DMS114 treated with DMSO at 0.1 percent for 48 hours (cell line): ENCODE measurements at regions not wholly inside any gene's neighbourhood (a gene's known extent, or its start where the extent isn't known, plus 50 kb on each side); places are given as distances from the start of the nearest gene placed in this dataset.

Source experiments
- DNase-seq: peaks from one replicate; lab custom pipeline; 2025; ENCODE audit not compliant: unreplicated experiment; lab: John Stamatoyannopoulos, UW

DNA sequence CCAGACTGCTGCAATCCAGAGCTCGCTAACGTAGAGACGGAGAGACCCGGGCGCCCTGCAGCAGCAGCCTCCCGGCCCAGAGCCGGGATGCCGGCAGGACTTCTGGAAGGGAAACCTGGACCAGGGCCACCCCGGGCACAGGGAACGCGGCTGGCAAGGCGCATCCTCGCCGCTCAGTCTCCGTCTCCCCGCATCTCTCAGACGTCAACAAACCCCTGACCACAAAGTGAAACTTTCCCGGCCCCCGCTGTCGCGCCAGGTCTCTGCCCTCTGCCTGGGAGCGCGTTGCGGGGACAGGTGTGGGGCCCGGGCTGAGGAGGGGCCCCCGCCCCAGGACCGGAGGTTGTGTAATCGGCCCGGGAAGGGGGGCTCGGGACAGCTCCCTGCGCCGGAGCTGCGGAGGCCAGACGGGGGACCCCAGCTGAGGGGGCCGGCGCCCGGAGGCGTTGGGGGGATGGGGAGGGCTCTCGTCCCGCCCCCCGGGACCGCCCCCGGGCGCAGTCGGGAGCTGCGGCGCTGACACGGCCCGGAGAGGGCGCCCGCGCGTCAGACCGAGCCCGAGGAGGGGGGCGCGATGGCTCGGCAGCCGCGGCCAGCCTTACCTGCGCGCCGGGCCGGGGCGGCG, 116.6 kb upstream of the HIVEP3 start:
- peak; percentile 33 for DNase-seq

GRCh38 chr1:42034426-42034825, 115.7 kb upstream of the HIVEP3 start:
- no peak for DNase-seq

- no peak for DNase-seq
Observed at GRCh38 chr1:42033629-42034028, 114.9 kb upstream of the HIVEP3 start.

- no peak for DNase-seq
Observed at GRCh38 chr1:42017730-42018129, 99.0 kb upstream of the HIVEP3 start.

GRCh38 chr1:42017259-42017658, 98.5 kb upstream of the HIVEP3 start:
- DNase-seq, result no peak

GRCh38 chr1:42014823-42015222, 96.1 kb upstream of the HIVEP3 start:
- no peak for DNase-seq

- no peak for DNase-seq
Observed at GRCh38 chr1:42013881-42014470, 95.3 kb upstream of the HIVEP3 start.

GRCh38 chr1:42012852-42013251, 94.1 kb upstream of the HIVEP3 start:
- DNase-seq, result no peak

DNA sequence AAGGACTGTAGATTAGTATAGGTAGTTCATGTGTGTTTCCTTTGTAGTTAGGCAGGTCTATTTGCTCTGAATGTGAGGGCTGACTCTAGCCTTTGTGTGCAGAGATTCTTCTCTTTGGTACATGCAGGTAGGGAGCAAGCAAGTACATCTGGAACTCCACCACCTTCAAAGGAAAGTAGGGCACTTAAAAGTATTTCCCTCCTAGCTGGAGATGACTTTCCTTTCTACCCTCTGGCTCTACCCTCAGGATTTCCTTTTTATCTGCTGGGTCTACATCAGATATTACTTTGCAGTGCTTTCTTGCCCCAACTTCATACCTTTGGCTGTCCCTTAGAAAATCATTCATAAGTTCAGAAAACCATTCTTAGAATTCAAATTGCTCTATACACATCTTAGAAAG, 91.7 kb upstream of the HIVEP3 start:
- no peak for DNase-seq

DNA sequence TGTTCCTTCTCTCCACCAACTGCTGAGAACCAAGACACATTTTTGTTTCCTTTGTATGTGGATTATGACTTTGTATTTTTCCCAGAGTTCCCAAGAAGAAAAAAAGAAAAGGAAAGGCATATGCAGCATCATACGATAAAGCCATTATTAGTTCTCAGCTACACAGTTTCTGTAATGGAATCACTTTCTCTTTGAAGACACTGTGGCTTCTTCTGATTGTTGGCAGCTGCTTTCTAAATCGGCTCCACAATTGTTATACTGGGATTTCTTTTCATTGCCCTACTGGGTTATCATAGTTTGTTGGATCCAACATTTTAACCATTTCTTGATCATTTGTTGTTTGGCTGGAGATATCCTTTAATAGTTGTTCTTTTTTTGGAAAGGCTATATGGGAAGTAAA, 89.5 kb upstream of the HIVEP3 start:
- no peak for DNase-seq

GRCh38 chr1:42006836-42007235, 88.1 kb upstream of the HIVEP3 start:
- no peak for DNase-seq

GRCh38 chr1:42006093-42006492, 87.4 kb upstream of the HIVEP3 start:
- DNase-seq, result no peak

DNA sequence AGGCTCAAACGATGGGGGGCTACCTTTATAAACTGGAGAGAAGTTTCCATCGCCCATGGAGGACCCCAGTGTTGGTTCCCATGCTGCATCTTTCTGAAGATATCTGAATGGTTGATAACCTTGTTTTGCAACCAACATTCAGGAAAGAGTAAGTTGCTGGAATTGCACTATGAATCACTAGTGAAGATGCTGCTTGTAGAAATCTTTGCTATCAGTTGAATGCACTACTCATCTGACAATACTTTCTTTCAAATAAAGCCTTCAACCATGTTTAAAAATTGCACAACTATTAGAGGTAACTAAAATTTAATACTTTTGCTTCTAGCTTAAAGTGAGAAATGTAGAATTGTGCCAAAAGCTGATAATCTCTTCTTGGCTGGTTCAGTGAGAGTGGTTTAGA, 86.8 kb upstream of the HIVEP3 start:
- no peak for DNase-seq

DNA sequence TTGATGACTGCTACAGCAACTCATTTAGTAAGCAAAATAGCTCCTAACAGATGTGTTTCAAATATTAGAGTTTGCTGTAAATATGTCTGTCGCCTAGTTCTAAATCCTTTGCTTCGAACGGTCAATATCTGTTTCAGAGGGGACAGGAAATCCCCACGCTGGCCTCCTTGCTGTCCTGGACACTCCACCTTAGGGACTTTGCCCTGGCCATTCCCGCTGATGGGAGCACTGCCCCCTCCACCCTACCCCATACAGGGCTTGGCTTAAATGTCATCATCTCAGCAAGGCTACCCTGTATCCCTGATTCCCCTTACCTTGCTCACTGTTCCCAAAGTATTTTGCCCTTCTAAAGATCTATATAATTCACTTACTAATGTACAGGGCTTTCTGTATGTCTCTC, 86.1 kb upstream of the HIVEP3 start:
- no peak for DNase-seq

DNA sequence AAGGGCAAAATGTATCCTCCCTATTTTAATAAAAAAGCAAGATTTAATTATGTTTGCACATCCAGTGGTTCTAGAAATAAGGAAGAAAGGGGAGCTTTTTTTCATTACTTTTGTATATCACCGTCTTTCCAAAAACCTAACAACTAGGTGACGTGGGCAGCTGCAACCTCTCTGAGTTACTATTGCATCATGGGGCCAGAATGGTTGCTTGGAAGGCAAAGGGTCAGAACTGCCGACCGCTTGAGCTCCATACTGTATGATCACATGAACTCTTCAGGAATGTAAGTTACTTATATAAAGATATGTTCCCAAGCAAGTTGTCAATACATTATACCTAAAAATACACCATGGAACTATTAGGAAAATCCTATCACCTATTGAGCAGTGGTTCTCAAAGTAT, 85.6 kb upstream of the HIVEP3 start:
- no peak for DNase-seq

DNA sequence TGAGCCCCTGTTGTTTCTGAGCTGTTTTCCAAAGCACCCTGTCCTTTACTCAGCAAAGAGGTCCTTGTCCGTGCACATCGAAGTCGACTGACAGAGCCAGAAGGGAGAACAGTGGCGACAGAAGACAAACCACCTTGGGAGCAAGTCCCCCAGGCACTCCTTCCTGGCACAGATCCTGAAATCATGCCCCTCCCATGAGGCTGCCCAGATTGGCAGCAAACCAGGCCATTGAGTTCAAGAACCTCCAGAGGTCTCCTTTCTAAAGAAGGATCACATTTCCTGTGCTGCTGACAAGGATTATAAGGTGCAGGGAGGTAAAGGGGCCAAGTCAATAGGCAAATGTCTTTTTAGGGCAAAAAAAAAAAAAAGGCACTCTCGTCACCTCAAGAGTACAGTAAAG, 84.7 kb upstream of the HIVEP3 start:
- DNase-seq, result no peak

GRCh38 chr1:42002220-42002619, 83.5 kb upstream of the HIVEP3 start:
- no peak for DNase-seq

- DNase-seq, result no peak
Observed at GRCh38 chr1:42000766-42001165, 82.0 kb upstream of the HIVEP3 start.

DNA sequence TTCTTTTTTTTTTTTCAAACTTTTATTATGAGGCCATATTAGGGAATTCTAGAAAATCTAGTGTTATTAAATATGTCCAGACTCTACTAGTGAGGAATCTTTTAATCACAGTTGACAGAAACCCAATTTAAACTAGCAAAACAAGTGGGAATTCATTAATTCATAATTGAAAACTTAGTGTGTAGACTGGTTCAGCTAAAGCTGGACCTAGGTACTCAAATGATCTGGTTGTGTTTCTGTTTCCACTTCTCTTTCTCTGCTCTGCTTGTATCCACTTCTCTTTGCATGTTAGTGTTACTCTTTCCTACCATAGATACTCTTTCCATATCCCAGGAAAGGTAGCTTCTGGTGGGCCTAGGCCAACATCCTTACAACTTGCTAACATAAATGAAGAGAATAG, 81.2 kb upstream of the HIVEP3 start:
- no peak for DNase-seq

GRCh38 chr1:41998250-41998649, 79.5 kb upstream of the HIVEP3 start:
- DNase-seq, result no peak

- no peak for DNase-seq
Observed at GRCh38 chr1:41997153-41997552, 78.4 kb upstream of the HIVEP3 start.

DNA sequence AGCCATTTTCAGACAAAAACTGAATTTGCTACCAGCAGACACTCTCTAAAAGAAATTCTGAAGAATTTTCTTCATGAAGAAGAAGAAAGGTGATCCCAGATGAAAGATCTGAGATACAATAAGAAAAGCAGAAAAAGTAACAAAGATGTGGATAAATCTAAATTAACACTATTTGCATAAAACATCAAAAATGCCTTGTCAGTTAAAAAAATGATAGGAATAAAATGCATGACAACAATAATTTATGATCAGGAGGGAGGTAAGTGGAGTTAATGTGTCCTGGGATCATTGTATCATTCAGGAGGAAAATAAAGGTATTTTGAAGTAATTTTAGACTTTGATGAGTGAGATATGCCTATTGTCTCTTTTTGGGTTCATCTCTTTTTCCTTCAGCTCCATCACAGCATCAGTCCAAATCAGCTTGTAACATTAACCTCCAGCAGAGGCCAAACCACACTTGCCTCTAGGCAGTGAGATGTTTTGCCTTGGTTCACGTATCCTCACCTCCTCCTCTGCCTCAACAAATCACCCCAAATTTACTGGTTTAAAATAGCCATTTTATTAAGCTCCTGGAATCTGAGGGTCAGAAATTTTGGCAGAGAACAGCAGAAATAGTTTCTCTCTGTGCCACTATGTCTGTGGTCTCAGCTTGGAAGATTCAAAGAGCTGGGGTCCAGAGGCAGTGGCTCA, 76.9 kb upstream of the HIVEP3 start:
- no peak for DNase-seq
